Activated naive CD8-positive, alpha-beta T cell treated with anti-CD3 and anti-CD28 coated beads, Interleukin-2, amount 50 U/mL, for 24 hours (primary cell): ENCODE measurements at regions not wholly inside any gene's neighbourhood (a gene's known extent, or its start where the extent isn't known, plus 50 kb on each side); places are given as distances from the start of the nearest gene placed in this dataset.

Experiments used
- ATAC-seq: fragments of 150-1000 bp; cut with Tn5 transposase; one replicate; pipeline ENCODE4 v1.10.0; 2021
- DNase-seq: peaks from one replicate; pipeline ENCODE4 v3.0.0; 2021
- H3K27ac Mint-ChIP-seq: one replicate; pipeline ENCODE4 v1.8.0; 2021; ENCODE audit warnings: mild to moderate bottlenecking, mixed read lengths
- H3K27me3 Mint-ChIP-seq: one replicate; pipeline ENCODE4 v1.8.0; 2021; ENCODE audit warnings: mixed read lengths
- H3K36me3 Mint-ChIP-seq: one replicate; pipeline ENCODE4 v1.8.0; 2021; ENCODE audit warnings: low read depth, mixed read lengths
- H3K4me1 Mint-ChIP-seq: one replicate; pipeline ENCODE4 v1.8.0; 2021; ENCODE audit warnings: mixed read lengths
- H3K4me3 Mint-ChIP-seq: one replicate; pipeline ENCODE4 v1.8.0; 2021; ENCODE audit warnings: mild to moderate bottlenecking, moderate library complexity, mixed read lengths
- H3K9me3 Mint-ChIP-seq: one replicate; pipeline ENCODE4 v1.8.0; 2021; ENCODE audit warnings: mixed read lengths

- H3K27ac Mint-ChIP-seq: no peak overlapping the region
- DNase-seq: no peak
- no peak for ATAC-seq
- no peaks in the 10 kb centered on the region for H3K4me1 Mint-ChIP-seq
- no peaks in the 10 kb centered on the region for H3K27me3 Mint-ChIP-seq
- H3K4me3 Mint-ChIP-seq: no peak overlapping the region
- H3K9me3 Mint-ChIP-seq: peaks cover 18% of the 10 kb centered on the region
- no peaks in the 10 kb centered on the region for H3K36me3 Mint-ChIP-seq
Observed at GRCh38 chr14:83842547-83842946, 1687.4 kb upstream of the FLRT2 start.

- no peak for DNase-seq
- H3K36me3 Mint-ChIP-seq: no peaks in the 10 kb centered on the region
- H3K27ac Mint-ChIP-seq: no peak overlapping the region
- H3K9me3 Mint-ChIP-seq: peaks cover 5% of the 10 kb centered on the region
- no peaks in the 10 kb centered on the region for H3K27me3 Mint-ChIP-seq
- H3K4me1 Mint-ChIP-seq: no peaks in the 10 kb centered on the region
- no peak overlapping the region for H3K4me3 Mint-ChIP-seq
- no peak for ATAC-seq
Observed at GRCh38 chr14:83847102-83847501, 1682.8 kb upstream of the FLRT2 start.

GRCh38 chr14:83850092-83850491, 1679.9 kb upstream of the FLRT2 start:
- H3K9me3 Mint-ChIP-seq: peaks cover 14% of the 10 kb centered on the region
- ATAC-seq (no peak), DNase-seq (no peak)
- H3K36me3 Mint-ChIP-seq: no peaks in the 10 kb centered on the region
- H3K27ac Mint-ChIP-seq: no peak overlapping the region
- no peak overlapping the region for H3K4me3 Mint-ChIP-seq
- H3K4me1 Mint-ChIP-seq: no peaks in the 10 kb centered on the region
- no peaks in the 10 kb centered on the region for H3K27me3 Mint-ChIP-seq

- Mint-ChIP-seq H3K27me3 (no peaks in the 10 kb centered on the region), H3K9me3 (peaks cover 30% of the 10 kb centered on the region), H3K36me3 (no peaks in the 10 kb centered on the region), H3K4me3 (no peak overlapping the region), H3K27ac (no peak overlapping the region), H3K4me1 (no peaks in the 10 kb centered on the region)
- ATAC-seq (no peak), DNase-seq (no peak)
Observed at GRCh38 chr14:83856334-83856733, 1673.6 kb upstream of the FLRT2 start.

GRCh38 chr14:83860631-83861155, 1669.3 kb upstream of the FLRT2 start:
- no peak for DNase-seq
- no peaks in the 10 kb centered on the region for H3K27me3 Mint-ChIP-seq
- no peak overlapping the region for H3K4me3 Mint-ChIP-seq
- H3K27ac Mint-ChIP-seq: no peak overlapping the region
- H3K9me3 Mint-ChIP-seq: peaks cover 25% of the 10 kb centered on the region
- H3K4me1 Mint-ChIP-seq: no peaks in the 10 kb centered on the region
- no peaks in the 10 kb centered on the region for H3K36me3 Mint-ChIP-seq
- ATAC-seq: no peak

GRCh38 chr14:83863042-83863774, 1666.7 kb upstream of the FLRT2 start:
- Mint-ChIP-seq H3K36me3 (no peaks in the 10 kb centered on the region), H3K4me3 (no peak overlapping the region), H3K27ac (no peak overlapping the region), H3K4me1 (no peaks in the 10 kb centered on the region), H3K27me3 (no peaks in the 10 kb centered on the region), H3K9me3 (peaks cover 15% of the 10 kb centered on the region)
- DNase-seq: no peak
- ATAC-seq: no peak

- Mint-ChIP-seq H3K27me3 (no peaks in the 10 kb centered on the region), H3K36me3 (no peaks in the 10 kb centered on the region), H3K4me1 (no peaks in the 10 kb centered on the region), H3K4me3 (no peak overlapping the region), H3K27ac (no peak overlapping the region), H3K9me3 (peaks cover 8% of the 10 kb centered on the region)
- DNase-seq (no peak), ATAC-seq (no peak)
Observed at GRCh38 chr14:83864106-83864505, 1665.8 kb upstream of the FLRT2 start.

GRCh38 chr14:83867566-83868225, 1662.2 kb upstream of the FLRT2 start:
- H3K4me1 Mint-ChIP-seq: no peaks in the 10 kb centered on the region
- no peaks in the 10 kb centered on the region for H3K9me3 Mint-ChIP-seq
- no peaks in the 10 kb centered on the region for H3K36me3 Mint-ChIP-seq
- ATAC-seq (no peak), DNase-seq (no peak)
- no peak overlapping the region for H3K27ac Mint-ChIP-seq
- no peaks in the 10 kb centered on the region for H3K27me3 Mint-ChIP-seq
- no peak overlapping the region for H3K4me3 Mint-ChIP-seq

- H3K27ac Mint-ChIP-seq: no peak overlapping the region
- no peaks in the 10 kb centered on the region for H3K4me1 Mint-ChIP-seq
- no peaks in the 10 kb centered on the region for H3K36me3 Mint-ChIP-seq
- no peak for DNase-seq
- no peak for ATAC-seq
- H3K9me3 Mint-ChIP-seq: no peaks in the 10 kb centered on the region
- H3K27me3 Mint-ChIP-seq: no peaks in the 10 kb centered on the region
- no peak overlapping the region for H3K4me3 Mint-ChIP-seq
Observed at GRCh38 chr14:83870546-83871270, 1659.2 kb upstream of the FLRT2 start.

GRCh38 chr14:83873669-83874068, 1656.3 kb upstream of the FLRT2 start:
- DNase-seq (no peak), ATAC-seq (no peak)
- Mint-ChIP-seq H3K4me1 (no peaks in the 10 kb centered on the region), H3K36me3 (no peaks in the 10 kb centered on the region), H3K9me3 (peaks cover 6% of the 10 kb centered on the region), H3K27me3 (no peaks in the 10 kb centered on the region), H3K4me3 (no peak overlapping the region), H3K27ac (no peak overlapping the region)

GRCh38 chr14:83874662-83875061, 1655.3 kb upstream of the FLRT2 start:
- Mint-ChIP-seq H3K36me3 (no peaks in the 10 kb centered on the region), H3K4me3 (no peak overlapping the region), H3K9me3 (peaks cover 6% of the 10 kb centered on the region), H3K27ac (no peak overlapping the region), H3K27me3 (no peaks in the 10 kb centered on the region), H3K4me1 (no peaks in the 10 kb centered on the region)
- ATAC-seq (no peak), DNase-seq (no peak)

- no peaks in the 10 kb centered on the region for H3K27me3 Mint-ChIP-seq
- ATAC-seq: no peak
- H3K36me3 Mint-ChIP-seq: no peaks in the 10 kb centered on the region
- no peak overlapping the region for H3K27ac Mint-ChIP-seq
- H3K9me3 Mint-ChIP-seq: peaks cover 14% of the 10 kb centered on the region
- H3K4me1 Mint-ChIP-seq: no peaks in the 10 kb centered on the region
- no peak overlapping the region for H3K4me3 Mint-ChIP-seq
- DNase-seq: no peak
Observed at GRCh38 chr14:83883732-83884131, 1646.2 kb upstream of the FLRT2 start.

GRCh38 chr14:83885837-83886293, 1644.1 kb upstream of the FLRT2 start:
- ATAC-seq: no peak
- Mint-ChIP-seq H3K4me1 (no peaks in the 10 kb centered on the region), H3K36me3 (no peaks in the 10 kb centered on the region), H3K9me3 (peaks cover 6% of the 10 kb centered on the region), H3K27me3 (no peaks in the 10 kb centered on the region), H3K4me3 (no peak overlapping the region), H3K27ac (no peak overlapping the region)
- DNase-seq: no peak

- Mint-ChIP-seq H3K4me1 (no peaks in the 10 kb centered on the region), H3K9me3 (no peaks in the 10 kb centered on the region), H3K36me3 (no peaks in the 10 kb centered on the region), H3K27me3 (no peaks in the 10 kb centered on the region), H3K4me3 (no peak overlapping the region), H3K27ac (no peak overlapping the region)
- ATAC-seq (no peak), DNase-seq (no peak)
Observed at GRCh38 chr14:83887866-83888265, 1642.1 kb upstream of the FLRT2 start.

GRCh38 chr14:83893447-83893846, 1636.5 kb upstream of the FLRT2 start:
- ATAC-seq (no peak), DNase-seq (no peak)
- no peaks in the 10 kb centered on the region for H3K36me3 Mint-ChIP-seq
- H3K4me3 Mint-ChIP-seq: no peak overlapping the region
- no peaks in the 10 kb centered on the region for H3K4me1 Mint-ChIP-seq
- H3K27me3 Mint-ChIP-seq: no peaks in the 10 kb centered on the region
- no peaks in the 10 kb centered on the region for H3K9me3 Mint-ChIP-seq
- H3K27ac Mint-ChIP-seq: no peak overlapping the region
